ENCODE measurements at regions not wholly inside any gene's neighbourhood (a gene's known extent, or its start where the extent isn't known, plus 50 kb on each side); places are given as distances from the start of the nearest gene placed in this dataset.

DNA sequence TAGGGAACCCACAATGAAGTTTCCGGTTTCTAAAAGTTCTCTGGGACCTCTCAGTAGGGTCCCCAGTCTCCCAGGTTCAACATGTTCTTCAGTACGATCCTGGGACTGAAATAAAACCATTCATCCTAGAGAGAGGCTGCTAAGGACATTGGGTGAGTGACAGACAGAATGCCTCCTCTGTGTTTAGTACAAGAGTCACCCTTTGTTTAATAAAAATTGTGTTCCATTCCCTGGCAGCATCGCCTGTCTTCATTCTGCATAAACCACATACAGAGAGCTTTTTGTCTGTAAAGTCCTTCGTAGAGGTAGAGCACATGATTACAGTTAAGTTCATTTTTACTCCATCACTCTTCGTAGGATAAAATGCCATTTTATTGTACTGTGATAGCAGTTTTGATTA is 95.3 kb upstream of the GPR12 start:
- no peak for TF ChIP-seq EZH2phosphoT487 (IDR thresholded peaks at IDR 0.05; ENCODE audit: borderline replicate concordance)
- no peak for TF ChIP-seq EZH2 (IDR thresholded peaks at IDR 0.05)
- no peak for TF ChIP-seq SIN3A (IDR thresholded peaks at IDR 0.05; ENCODE audit: low read depth)
- TF ChIP-seq CTCF (IDR thresholded peaks at IDR 0.05 in 2 of 3, conservative IDR thresholded peaks at IDR 0.05 in 1 of 3; ENCODE audit: borderline replicate concordance in 1 of 3, insufficient read depth in 1 of 3, low read depth in 2 of 3, low read length in 2 of 3): no peak
- no peak for TF ChIP-seq FOSL1 (IDR thresholded peaks at IDR 0.05; ENCODE audit: low read depth)
- no peak for TF ChIP-seq CEBPB (IDR thresholded peaks at IDR 0.05; ENCODE audit: low read depth)
- TF ChIP-seq SP1 (IDR thresholded peaks at IDR 0.05; ENCODE audit: low read depth): no peak
- TF ChIP-seq SRF (IDR thresholded peaks at IDR 0.05; ENCODE audit: low read depth): no peak
- no peak for TF ChIP-seq ZBTB33 (IDR thresholded peaks at IDR 0.05; ENCODE audit: extremely low read depth, insufficient replicate concordance, low read length)
- TF ChIP-seq, protein P1, sequence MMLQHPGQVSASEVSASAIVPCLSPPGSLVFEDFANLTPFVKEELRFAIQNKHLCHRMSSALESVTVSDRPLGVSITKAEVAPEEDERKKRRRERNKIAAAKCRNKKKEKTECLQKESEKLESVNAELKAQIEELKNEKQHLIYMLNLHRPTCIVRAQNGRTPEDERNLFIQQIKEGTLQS (IDR thresholded peaks at IDR 0.05): no peak
- no peak for TF ChIP-seq MAX (IDR thresholded peaks at IDR 0.05)
- no peak for TF ChIP-seq POLR2A (IDR thresholded peaks at IDR 0.05; ENCODE audit: borderline replicate concordance, extremely low read depth, insufficient read depth, insufficient read length)
- no peak for TF ChIP-seq ZFX (IDR thresholded peaks at IDR 0.05)
- TF ChIP-seq EGR1 (IDR thresholded peaks at IDR 0.05; ENCODE audit: low read depth): no peak
- TF ChIP-seq TCF7L2 (IDR thresholded peaks at IDR 0.05; ENCODE audit: borderline replicate concordance, extremely low read depth, insufficient read depth, insufficient read length): no peak
- no peak for TF ChIP-seq ELF1 (IDR thresholded peaks at IDR 0.05; ENCODE audit: borderline replicate concordance, low read depth)
- no peak for TF ChIP-seq POLR2AphosphoS5 (IDR thresholded peaks at IDR 0.05; ENCODE audit: low read depth, low read length)
- TF ChIP-seq ZNF274 (IDR thresholded peaks at IDR 0.05; ENCODE audit: low read depth, low read length): no peak
- TF ChIP-seq, protein P2, sequence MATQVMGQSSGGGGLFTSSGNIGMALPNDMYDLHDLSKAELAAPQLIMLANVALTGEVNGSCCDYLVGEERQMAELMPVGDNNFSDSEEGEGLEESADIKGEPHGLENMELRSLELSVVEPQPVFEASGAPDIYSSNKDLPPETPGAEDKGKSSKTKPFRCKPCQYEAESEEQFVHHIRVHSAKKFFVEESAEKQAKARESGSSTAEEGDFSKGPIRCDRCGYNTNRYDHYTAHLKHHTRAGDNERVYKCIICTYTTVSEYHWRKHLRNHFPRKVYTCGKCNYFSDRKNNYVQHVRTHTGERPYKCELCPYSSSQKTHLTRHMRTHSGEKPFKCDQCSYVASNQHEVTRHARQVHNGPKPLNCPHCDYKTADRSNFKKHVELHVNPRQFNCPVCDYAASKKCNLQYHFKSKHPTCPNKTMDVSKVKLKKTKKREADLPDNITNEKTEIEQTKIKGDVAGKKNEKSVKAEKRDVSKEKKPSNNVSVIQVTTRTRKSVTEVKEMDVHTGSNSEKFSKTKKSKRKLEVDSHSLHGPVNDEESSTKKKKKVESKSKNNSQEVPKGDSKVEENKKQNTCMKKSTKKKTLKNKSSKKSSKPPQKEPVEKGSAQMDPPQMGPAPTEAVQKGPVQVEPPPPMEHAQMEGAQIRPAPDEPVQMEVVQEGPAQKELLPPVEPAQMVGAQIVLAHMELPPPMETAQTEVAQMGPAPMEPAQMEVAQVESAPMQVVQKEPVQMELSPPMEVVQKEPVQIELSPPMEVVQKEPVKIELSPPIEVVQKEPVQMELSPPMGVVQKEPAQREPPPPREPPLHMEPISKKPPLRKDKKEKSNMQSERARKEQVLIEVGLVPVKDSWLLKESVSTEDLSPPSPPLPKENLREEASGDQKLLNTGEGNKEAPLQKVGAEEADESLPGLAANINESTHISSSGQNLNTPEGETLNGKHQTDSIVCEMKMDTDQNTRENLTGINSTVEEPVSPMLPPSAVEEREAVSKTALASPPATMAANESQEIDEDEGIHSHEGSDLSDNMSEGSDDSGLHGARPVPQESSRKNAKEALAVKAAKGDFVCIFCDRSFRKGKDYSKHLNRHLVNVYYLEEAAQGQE (IDR thresholded peaks at IDR 0.05; ENCODE audit: low read depth): no peak
- TF ChIP-seq JUND (IDR thresholded peaks at IDR 0.05): no peak
- ATAC-seq: no peak
- Histone ChIP-seq H3K4me2 (ENCODE audit: low read length) (no peak overlapping the region), H3K4me3 (replicated peaks in 1 of 2; ENCODE audit: low read depth in 1 of 2, low read length in 2 of 2) (no peak overlapping the region), H3K4me1 (ENCODE audit: control insufficient read depth in 1 of 2, insufficient read depth in 2 of 2, low read length in 2 of 2) (no peaks in the 10 kb centered on the region), H3K9ac (ENCODE audit: low read length) (no peak overlapping the region), H3K27me3 (ENCODE audit: insufficient read depth, low read length) (peaks cover 84% of the 10 kb centered on the region), H3K9me2 (ENCODE audit: insufficient read depth) (no peaks in the 10 kb centered on the region), H3K36me3 (ENCODE audit: control insufficient read depth in 1 of 2, insufficient read depth in 2 of 2, low read length in 2 of 2) (no peaks in the 10 kb centered on the region), H4K20me1 (ENCODE audit: insufficient read depth) (no peaks in the 10 kb centered on the region), H2AFZ (ENCODE audit: low read depth, low read length, poor library complexity, severe bottlenecking) (no peak overlapping the region), H3K27ac (ENCODE audit: low read depth, low read length) (no peak overlapping the region), H3K9me3 (ENCODE audit: control insufficient read depth in 1 of 2, insufficient read depth in 1 of 2, low read depth in 1 of 2, low read length in 2 of 2) (no peaks in the 10 kb centered on the region), H3K79me2 (ENCODE audit: insufficient read depth, low read length) (no peaks in the 10 kb centered on the region)
- intact Hi-C loops (cut with micrococcal nuclease): no loop called here
- no peak for DNase-seq (ENCODE audit: low read depth, low spot score)
- ChIA-PET POLR2A (no interaction called here), RAD21 (ENCODE audit: low non-redundant PET in 1 of 2, low total read pairs in 2 of 2, uncharacterized antibody in 2 of 2, unreplicated experiment in 2 of 2) (no interaction called here), CTCF (interaction anchor here (1.8 kb wide), 1 partner anchor 17 kb away, joined by 7 read pairs; no protein-coding TSS in a partner anchor)
- no TSS peak for BruUV-seq (replicated peaks)
